ENCODE measurements at regions not wholly inside any gene's neighbourhood (a gene's known extent, or its start where the extent isn't known, plus 50 kb on each side); places are given as distances from the start of the nearest gene placed in this dataset.
"Not testable (repeated sequence)": the region's sequence is repeated elsewhere in the genome, so short reads cannot be mapped to it uniquely, and the experiment has no call there.

DNA sequence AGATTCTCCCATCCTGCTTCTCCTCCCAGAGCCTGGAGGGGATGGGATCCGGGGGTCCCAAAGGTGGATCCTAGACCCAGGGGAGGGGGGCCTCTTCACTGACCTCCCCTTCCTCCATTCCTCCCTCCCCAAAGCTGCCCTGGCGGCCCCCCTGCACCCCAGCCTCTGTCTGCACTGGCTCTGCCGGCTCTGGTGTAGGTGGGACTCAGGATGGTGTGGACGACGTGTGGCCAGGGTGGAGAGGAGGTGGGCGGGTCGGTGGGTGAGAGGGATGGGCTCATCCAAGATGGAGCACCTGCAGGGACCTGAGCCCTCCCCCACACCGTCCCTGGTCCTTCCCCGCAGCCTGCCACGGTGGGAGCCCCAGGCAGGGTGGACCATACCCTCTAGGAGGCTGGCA, 355.6 kb downstream of the TMEM121 start:
- TF ChIP-seq, protein P1, sequence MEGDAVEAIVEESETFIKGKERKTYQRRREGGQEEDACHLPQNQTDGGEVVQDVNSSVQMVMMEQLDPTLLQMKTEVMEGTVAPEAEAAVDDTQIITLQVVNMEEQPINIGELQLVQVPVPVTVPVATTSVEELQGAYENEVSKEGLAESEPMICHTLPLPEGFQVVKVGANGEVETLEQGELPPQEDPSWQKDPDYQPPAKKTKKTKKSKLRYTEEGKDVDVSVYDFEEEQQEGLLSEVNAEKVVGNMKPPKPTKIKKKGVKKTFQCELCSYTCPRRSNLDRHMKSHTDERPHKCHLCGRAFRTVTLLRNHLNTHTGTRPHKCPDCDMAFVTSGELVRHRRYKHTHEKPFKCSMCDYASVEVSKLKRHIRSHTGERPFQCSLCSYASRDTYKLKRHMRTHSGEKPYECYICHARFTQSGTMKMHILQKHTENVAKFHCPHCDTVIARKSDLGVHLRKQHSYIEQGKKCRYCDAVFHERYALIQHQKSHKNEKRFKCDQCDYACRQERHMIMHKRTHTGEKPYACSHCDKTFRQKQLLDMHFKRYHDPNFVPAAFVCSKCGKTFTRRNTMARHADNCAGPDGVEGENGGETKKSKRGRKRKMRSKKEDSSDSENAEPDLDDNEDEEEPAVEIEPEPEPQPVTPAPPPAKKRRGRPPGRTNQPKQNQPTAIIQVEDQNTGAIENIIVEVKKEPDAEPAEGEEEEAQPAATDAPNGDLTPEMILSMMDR (conservative IDR thresholded peaks at IDR 0.05 in 1 of 2, IDR thresholded peaks at IDR 0.05 in 1 of 2; ENCODE audit: low read depth in 1 of 2, low read length in 2 of 2) = not testable (repeated sequence)
- not testable (repeated sequence) for TF ChIP-seq EZH2 (IDR thresholded peaks at IDR 0.05; ENCODE audit: low read length, missing control alignments)
